SK-N-MC (cell line): ENCODE measurements at regions not wholly inside any gene's neighbourhood (a gene's known extent, or its start where the extent isn't known, plus 50 kb on each side); places are given as distances from the start of the nearest gene placed in this dataset.

Source experiments
- EZH2 ChIP-seq: fragments of 200-600 bp; sonication (generic); IDR thresholded peaks from one replicate; pipeline ENCODE4 v1.6.1; 2017; ENCODE audit warnings: antibody characterized with exemption
- FOXP2 ChIP-seq: optimal IDR thresholded peaks from 2 replicates; pipeline ENCODE3; 2011; ENCODE audit warnings: mild to moderate bottlenecking, moderate library complexity; ENCODE audit not compliant: insufficient read depth; ENCODE audit errors: extremely low read length, control extremely low read depth
- POLR2AphosphoS5 ChIP-seq: IDR thresholded peaks from 2 replicates; pipeline ENCODE4 v1.6.1; 2012; ENCODE audit warnings: mild to moderate bottlenecking, low read depth, low read length, borderline replicate concordance

DNA sequence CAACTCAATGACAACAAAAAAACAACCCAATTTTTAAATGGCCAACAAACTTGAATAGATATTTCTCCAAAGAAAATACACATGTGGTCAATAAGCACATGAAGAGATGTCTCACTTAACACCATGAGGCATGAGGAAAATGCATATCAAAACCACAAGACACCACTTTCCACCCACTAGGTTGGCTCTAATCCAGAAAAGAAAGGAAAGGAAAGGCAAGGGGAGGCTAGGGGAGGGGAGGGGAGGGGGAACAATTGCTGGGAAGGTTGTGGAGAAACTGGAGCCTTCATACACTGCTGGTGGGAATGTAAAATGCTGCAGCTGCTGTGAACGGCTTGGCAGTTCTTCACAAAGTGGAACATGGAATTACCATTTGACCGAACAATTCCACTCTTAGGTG lies 854.3 kb downstream of the UQCRFS1 start:
- TF ChIP-seq EZH2 (no peak), FOXP2 (no peak), POLR2AphosphoS5 (no peak)
